HuH-7 (cell line): ENCODE measurements at regions not wholly inside any gene's neighbourhood (a gene's known extent, or its start where the extent isn't known, plus 50 kb on each side); places are given as distances from the start of the nearest gene placed in this dataset.

Experiments
- DNase-seq: peaks from one replicate; pipeline ENCODE4 v3.0.0; 2011; ENCODE audit warnings: low spot score

DNA sequence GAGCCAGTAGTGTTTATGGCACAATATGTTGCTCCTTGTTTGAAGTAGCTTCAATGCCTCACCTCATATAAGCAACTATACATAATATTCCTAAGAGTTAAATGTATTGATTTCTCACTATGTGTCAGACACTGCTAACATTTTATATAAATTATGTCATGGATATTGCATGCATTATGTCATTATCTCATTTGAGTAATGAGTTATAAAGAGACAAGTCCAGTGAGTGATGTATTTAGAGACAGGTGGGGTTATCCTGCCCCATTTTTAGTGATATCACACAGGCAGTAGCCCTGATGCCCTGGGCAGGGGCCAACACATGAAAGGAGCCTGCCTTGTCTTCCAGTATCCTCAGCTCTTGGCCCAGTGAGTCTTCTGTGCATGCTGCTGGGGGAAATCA is 247.0 kb upstream of the SESN3 start:
- DNase-seq: no peak

DNA sequence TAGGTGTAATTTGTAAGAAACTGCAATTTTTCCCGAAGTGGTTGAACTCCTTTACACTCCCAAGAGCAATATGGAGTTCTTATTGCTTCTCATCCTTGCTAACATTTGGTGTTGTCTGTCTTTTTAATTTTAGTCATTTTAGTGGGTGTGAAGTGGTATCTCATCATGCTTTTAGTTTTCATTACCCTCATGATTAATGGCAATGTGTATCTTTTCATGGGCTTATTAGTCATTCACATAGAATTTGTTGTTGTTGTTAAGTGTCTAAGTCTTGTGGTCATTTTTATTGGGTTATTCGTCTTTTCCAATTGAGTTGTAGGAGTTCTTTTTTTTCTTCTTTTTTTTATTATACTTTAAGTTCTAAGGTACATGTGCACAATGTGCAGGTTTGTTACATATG is 238.3 kb upstream of the SESN3 start:
- DNase-seq: no peak

DNA sequence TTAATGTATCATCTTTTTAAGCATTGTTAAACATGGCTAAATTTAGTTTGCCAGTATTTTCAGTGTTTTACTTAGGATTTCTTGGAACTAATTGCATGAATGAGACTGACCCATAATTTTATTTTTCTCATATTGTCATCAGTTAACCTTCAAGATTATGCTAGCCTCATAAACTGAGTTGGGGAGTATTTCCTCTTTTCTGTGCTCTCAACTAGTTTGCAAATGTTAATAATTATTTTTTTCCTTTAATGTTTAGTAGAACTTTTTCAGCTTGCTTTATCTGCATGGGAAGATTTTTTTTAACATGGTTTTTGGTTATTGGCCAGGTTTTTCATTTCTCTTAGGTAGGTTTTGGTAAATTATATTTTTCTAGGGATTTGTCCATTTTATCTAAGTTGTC is 235.4 kb upstream of the SESN3 start:
- DNase-seq: no peak

DNA sequence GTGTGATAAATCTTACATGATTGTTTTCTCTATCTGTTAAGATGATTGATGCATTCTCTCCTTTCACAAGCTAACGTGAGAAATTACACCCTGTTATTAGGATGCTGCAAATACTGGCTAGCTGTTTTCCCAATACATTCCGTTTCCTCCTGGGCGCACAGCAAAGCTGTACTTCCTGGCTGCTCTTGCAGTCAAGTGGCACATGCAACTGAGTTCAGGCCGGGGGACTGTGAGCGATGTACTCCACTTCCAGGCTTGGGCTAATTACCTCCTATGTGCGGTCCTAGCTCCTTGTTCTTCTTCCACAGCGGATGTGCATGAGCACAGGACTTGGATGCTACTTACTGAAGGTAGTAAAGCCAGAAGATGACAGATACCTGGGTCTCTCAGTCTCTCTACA is 234.9 kb upstream of the SESN3 start:
- no peak for DNase-seq

DNA sequence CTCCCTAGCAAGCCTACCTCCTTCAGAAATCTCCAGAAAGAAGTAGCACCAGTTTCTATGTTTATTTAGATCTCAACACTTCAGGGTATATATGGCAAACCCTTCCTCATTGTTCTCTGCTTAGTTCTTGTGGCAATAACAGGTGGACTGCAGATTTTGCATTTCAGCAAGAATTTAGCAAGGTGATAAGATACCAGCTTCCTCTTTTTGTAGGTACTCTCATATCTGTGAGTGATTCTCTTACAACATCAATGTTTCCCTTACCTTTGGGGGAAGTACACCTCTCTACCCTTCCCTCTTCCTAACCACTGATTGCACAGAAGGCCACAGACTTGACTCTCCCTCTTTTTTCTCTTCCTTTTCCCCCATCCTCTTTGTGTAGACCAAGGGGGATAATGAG is 230.9 kb upstream of the SESN3 start:
- DNase-seq: no peak

DNA sequence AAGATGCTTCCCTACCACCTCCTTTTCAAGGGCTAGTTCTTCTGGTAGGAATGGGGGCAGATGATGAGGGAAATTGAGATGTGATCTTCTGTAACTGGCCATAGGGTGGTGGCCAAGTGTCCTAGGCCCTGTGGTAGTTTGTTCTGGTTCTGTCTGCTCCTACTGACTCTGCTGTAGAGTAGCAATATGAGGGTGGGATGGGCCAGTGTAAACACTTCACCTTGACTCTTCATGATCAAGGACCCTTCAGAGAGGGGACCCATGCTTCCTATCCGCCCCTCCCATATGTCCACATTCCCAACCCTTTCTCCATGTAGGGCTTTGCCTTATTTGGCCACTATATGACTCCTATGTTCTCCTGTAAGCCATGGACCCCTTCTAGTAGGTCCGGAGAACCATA is 230.3 kb upstream of the SESN3 start:
- no peak for DNase-seq

DNA sequence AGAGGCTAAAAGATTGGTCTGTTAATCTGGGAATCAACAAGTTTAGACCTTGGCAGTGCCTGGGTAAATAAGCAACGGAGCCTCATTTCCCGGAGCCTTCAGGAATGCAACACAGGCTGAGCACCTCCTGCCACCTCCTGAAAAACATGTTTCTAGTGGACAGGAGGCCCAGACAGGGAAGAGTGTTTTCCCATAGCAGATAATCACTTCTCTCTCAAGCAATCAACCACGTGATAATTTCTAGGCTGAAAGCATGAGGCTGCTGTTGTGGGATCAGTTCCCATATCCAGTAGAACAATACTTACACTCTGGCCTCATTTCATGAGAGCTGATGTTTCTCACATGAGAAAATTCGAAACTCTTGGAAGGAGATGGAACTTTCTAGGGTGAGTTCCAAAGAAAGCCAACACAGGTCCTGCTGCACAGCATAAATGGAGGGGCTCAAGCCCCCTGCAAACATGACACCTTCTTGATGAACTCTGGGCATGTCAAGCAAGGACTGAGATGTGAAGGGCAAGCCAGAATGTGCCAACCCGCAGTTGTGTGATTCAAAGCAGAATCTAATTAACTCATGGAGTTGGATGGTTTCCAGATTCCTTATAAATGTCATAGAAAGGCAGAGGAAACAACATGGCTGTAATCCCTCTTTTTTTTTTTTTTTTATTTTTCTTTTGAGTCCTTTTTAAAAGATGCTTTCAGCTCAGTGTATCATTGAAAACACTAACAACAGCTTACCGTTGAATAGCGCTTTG is 228.5 kb upstream of the SESN3 start:
- no peak for DNase-seq

DNA sequence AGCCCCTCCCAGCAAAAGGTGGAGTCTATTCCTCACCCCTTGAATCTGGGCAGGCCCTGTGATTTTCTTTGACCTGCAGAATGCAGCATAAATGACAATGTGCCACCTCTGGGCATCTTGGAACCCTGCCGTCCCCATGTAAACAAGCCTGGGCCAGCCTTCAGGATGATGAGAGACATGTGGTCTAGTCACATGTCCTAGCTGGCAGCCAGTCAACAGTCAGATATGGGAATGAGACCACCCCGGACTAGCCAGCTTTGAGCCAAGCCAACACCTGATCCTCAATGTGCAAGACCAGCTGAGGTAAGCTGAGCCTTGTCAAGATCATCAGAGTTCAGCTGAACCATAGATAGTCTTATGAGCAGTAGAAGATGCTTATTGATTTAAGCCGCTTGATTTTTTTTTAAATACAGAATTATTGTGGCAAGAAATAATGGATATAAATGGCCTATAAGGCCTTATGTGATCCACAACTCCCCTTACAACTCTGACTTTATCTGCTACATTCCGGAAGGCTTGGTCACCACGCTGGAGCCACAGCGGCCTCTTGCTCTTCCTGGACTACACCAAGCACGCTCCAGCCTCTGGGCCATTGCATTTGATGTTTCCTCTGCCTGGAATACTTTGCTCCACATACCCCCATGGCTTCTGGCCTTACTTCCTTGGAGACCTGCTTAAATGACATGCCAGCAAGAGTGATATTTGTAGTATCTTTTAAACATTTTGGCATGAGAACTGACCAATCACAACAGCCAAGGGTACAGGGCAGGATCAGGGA is 225.9 kb upstream of the SESN3 start:
- no peak for DNase-seq

DNA sequence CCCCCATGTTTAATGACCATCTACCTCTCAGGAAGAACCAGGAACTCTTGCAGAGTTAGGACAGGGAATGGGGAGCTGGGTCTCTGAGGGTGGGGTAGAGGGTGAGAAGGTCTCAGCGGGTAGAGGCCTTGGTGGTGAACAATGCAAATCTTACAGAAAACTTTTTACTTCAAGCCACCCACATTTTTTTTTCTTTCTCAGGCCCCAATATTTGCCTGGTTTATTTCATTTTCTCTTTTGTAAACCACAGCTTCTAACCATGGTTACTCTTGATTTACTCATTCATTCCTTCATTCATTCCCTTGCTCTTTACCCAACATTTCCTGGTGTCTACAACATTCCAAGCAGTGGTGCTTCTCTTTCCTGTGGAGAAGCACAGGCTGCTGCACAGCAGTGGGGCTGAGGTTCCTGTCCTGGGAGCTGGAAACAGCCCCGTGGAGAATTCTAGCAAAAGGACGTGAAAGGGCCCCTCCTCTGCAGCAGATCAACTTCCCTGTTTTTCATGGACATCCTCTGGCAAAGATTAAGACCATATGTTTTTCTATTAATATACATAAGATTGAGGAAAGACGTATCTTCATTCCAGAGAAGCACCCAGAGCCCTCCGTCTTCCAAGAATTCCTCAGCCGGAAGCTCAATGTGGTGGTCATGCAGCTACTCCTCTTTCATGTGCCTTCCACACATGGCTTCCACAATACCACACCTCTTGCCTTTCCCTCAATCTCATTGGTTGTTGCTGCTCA is 224.4 kb upstream of the SESN3 start:
- no peak for DNase-seq

DNA sequence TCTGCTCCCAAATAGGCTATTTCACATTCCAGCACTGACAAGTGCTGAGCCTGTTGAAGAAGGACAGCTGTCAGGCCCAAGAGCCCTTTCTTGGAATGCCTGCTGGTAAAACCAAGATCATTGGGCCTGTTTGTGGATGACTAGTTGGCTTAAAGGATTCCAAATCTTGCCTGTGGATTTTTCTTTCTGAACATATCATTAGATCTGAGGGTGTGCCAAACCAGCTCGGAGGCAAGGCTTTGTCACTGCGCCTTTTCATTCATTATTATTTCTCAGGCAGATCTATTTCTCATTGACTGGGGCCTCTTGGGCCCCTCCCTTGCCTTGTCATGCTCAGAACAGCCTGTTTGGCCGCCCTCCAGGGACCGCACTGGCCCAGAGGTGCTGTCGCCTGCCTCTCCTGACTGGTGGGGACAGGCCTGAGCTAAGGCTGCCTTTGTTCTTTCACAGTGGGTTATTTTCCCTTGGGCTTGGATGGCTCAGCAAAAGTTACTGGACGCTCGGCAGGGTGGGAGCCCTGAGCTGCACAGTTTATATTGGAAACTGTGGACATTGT is 222.7 kb upstream of the SESN3 start:
- no peak for DNase-seq

DNA sequence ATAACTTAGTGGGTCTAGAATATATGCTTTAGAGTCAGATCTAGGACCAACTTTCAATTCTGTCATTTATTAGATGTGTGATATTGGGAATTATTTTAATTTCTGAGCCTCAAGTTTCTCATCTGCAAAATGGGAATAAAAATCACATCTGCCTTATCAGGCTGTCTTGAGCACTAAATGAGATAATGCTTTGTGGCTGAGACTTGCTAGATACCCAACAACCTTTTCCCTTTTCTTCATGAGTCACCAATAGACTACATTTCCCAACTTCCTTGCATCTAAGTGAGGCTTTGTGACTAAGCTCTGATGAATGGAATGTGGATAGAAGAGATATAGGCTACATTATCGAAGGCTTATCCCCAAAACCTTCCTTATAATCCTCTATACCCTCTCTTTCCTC is 220.7 kb upstream of the SESN3 start:
- DNase-seq: no peak

DNA sequence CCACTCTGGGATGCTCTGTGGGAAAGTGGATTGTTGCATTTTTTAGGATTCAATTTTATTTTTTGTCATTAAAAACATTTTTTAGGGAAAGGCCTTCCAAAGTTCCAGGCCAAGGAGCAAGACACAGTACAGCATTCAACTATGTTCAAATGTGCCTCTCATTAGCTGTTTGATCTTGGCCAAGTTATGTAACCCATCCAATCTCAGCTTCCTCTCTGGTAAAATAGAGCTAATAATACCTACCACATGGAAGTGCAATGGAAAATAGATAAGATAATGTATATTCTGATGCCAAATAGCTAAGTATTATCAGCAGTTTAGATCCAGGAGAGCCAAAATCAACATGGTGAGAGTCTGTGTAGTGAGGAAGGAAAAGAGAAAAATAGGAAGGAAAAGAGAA is 220.3 kb upstream of the SESN3 start:
- no peak for DNase-seq

DNA sequence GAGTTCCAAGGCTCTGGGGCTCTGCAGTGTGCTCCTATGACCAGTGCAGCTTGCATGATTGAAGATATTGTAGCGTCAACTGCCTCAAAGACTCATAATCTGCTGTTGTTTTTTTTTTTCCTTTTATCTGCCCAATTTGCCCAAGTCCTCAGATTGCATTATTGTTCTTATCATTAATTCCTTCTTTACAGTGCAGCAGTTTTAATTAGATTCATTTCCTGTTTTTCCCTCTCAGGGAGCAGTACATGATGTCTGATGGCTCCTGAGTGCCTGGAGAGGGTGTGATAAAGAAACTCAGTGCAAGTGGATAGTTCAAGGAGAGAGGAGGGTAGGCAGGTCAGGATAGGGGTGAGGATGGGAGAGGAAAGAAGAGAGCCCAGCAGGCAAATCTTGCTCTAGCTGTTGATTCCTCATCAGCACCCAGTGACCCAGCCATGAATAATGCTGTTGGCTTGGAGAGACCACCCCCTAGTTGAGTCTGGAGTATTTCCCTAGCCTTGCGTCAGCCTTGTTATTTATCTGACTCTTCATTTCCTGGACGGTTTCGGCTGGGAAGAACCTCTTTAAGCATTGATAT is 219.6 kb upstream of the SESN3 start:
- DNase-seq: no peak

DNA sequence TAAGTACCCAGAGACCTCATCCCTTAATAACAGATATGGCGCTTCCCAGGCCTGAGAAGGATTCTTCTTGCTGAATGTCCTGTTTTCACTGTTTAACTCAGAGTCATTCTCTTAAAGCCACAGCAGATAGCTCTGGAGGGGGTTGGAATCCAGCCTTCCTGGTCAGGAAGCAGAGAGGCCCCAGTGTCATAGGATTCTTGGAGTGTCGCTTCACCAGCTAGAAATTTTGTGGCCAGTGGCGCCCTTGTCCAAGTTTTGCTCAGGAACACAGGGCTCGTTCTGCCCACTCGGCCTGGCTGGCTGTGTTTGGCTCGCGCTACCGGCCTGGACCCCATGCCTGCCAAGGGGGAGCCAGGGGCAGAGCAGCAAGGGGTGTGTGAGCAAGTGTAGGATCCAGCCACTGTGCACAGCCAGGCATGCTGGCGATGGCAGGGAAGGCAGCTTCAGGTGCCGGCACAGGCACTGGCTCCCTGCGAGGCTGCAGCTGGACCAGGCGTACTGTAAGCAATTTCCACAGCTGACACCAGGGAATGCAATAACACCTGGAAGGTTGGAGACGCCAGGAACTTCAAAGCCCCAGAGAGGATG is 214.8 kb upstream of the SESN3 start:
- DNase-seq: no peak

DNA sequence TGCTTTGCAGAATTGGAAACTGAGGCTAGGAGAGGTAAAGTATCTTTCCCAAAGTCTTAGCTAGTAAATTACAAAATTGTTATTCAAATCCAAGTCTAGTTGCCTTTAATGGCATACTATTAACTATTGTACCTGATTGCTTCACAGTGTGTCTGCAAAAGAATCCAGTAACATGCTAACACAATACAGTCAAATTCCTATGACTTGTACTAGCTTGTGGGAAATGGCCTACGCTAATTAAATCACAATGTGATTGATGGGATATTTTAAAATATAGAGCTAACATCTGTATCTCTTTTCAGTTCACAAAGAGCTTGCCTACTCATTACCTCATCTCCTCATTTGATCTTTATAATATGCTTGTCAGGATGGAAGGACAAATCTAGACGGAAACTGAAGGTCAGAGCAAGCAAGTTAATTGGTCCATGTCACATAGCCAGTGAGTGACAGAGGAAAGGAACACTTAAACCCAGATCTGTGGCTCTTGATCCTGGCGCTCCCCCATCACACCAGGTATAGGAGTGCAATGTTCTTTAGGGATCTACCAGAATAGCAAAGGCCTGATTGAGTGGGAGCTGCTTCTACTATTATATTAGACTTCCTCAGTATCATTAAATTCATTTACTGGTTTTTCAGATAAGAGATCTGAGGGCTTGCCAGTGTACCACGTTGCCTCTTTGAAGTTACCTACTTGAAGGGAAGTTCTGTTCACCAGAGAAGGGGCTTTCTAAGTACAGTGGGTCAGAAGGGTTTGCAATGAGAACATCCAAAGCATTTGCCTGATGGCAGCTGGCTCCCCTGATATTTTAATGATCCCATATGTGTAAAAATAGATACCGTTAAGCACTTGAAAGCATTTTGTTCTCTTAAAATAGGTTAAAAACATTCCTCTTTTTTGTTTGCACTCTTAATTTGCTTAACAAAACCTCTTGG is 213.6 kb upstream of the SESN3 start:
- DNase-seq: no peak

DNA sequence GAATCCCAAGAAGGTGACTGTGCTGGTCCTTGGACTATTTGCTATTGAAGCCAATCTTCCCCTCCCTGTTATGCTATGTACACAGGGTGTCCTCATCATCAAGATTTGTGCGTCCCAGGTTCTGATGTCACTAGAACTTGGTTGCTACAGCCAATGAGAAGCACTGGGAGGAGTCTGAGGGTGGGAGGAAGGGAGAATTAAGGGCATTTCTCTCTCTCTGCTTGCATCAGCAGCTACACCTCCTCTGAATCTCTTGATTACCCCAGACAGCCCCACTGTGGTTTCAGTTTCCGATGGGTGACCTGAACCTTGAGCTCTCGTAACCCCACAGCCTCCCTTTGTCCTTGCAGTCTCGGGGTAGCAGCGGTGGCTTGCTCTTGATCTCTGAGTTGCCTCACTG is 212.4 kb upstream of the SESN3 start:
- DNase-seq: no peak

DNA sequence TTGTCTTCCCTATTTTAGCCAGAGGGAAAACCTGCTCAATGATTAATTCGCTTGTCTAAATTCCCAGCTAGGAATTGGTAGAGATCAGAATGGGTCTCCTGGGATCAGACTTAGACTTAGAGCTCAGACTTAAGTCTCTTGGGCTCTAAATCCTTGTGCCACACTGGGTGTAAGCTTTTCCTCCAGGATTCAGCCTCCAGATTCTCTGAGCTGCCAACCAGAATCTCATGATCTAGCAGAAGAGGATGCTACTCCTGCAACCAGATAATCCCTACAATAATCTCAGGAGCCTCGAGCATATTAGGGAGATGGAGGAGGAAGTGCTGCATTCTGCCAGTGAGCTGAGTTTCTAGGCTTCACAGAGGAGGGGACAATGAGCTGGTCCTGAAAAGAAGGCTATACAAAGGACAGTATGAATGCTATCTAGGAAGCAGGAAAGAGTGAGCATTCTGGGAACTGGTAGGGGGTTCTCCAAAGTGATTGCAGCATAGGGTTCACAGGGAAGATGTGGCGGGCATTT is 211.6 kb upstream of the SESN3 start:
- DNase-seq: no peak

DNA sequence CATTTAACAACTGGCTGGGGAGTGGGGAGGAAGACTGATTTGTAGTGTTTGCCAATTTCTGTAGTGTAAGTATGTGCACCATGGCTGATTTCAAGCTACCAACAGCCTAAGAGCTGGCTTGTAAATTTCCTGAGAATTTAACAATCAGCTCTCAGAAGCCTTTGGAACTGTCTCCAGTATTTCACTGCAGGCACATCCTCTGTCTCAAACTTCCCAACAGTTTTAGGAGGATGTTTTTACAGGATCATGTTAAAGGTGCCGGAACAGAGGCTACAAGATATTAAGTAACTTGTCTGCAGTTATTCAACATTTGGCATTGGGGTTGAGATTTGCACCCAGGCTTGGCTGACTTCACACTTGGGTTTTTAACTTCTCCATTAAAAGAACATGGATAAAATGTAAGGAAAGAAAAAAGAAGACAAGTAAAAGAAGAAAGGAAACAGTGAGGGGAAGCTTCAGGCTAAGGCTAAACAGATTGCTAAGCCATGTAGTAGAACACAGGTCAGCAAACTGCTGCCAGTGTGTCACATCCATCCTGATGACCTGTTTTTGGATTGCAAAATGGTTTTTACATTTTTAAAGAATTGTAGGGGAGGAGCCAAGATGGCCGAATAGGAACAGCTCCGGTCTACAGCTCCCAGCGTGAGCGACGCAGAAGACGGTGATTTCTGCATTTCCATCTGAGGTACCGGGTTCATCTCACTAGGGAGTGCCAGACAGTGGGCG is 204.8 kb upstream of the SESN3 start:
- no peak for DNase-seq

DNA sequence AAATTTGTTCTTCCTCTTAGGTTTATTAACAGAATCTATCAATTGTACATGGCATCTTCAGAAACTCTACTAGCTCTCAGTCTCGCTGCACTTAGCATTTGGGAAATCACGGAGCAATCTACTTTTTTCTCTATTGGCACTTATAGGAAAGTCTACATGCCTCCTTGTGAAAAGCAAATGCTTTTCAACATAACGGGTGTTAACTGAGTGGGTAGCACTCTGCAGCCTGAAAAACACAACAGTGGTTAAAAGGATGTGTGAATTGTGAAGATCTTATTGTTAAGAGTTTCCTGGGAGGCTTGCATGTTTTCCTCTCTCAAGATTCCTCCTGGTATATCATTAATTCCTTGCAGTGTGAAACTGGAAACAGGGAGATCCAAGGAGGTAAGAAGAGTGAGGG is 204.2 kb upstream of the SESN3 start:
- no peak for DNase-seq

DNA sequence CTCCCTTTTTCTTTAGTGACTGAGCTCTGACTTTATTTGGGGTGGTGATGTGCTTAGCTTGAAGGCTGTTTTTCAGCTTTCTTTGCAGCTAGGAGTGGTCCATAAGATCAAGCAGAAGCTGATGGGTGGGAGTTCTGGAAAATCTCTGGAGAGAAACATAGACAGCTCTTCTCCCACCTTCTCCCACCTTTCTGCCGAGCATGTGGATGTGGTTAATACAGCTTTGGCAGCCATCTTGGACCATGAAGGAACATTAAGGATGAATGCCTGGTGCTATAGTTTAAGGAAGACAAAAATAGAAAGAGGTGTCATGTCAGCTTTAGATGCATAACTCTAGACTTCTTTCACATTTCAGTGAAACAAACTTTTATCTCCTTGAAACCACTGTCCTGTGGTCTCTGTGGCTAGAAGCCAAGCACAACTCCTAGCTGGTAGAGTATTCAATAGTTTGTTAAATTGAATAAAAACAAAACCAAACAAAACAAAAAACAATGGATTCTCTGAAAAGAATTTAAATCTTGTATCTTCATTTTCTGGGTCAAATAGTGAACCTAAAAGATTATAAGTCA is 203.6 kb upstream of the SESN3 start:
- no peak for DNase-seq
